Kidney capillary endothelial cell (primary cell): ENCODE measurements at regions not wholly inside any gene's neighbourhood (a gene's known extent, or its start where the extent isn't known, plus 50 kb on each side); places are given as distances from the start of the nearest gene placed in this dataset.
"Not testable (repeated sequence)": the region's sequence is repeated elsewhere in the genome, so short reads cannot be mapped to it uniquely, and the experiment has no call there.

Experiments
- DNase-seq: peaks from one replicate; pipeline ENCODE4 v3.0.0-alpha.2; 2018; ENCODE audit warnings: low spot score

- DNase-seq: no peak
These were observed 336.3 kb downstream of the RASEF start for GRCh38 chr9:82726424-82727276.

DNA sequence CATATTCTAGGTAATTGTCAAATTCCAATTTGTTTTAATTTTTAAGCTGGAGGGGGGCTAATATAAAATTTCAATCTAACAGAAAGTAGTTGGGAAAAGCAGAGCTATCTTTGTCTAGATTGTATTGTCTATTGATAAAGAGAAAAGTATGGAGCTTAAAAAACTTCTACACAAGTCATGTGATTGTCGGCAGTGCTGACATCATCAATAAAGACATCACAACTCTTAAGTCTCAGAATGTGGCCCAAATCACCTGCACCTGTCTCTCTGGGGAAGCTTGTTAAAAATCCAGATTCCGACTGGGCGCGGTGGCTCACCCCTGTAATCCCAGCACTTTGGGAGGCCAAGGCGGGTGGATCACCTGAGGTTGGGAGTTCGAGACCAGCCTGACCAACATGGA, 333.8 kb downstream of the RASEF start:
- DNase-seq: no peak

DNA sequence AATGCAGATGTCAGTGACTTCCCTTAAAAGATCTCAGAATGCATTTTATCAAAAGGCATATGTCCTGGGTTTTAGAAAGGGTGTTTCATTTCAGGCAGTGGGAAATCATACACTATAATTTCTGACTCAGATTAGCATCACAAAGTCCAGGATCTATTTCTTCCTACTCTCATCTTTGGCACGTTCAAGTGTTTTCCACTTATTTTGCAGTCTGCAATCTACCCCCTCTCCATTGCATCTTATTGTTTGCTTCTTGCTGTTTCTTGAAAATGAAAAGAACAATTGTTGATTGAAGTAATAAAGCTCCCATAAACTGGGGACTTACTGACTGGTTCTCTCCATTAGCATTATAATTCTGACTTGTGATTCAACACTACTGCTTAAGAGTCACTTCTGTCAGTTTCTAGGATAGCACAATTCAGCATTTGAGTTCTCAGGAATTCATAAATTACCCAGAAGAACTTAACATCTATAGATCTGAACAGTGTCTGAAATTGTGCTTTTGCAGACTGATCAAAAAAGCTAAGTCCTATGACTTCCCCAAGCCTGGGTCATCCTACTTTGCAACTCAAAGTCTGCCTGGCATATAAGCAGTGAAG, 332.9 kb downstream of the RASEF start:
- DNase-seq: no peak

GRCh38 chr9:82732928-82733327, 330.0 kb downstream of the RASEF start:
- DNase-seq: no peak

DNA sequence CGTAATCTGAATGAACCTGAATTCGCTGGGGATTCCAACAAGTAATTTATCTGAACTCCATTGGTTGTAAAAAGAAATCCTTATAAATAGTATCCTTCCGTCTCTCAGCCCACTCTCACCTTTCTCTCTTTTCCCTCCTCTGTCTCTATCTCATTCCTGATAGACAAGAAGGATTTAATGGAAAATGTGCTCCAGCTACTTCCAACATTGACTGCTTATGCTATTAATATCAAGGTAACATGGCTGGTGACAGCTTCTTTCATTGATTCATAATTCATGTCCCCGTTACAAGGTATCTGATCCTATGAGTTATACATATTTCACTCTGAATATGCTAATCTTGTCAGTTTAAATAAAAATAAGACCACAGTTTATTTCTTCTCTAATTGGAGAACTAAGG, 326.8 kb downstream of the RASEF start:
- DNase-seq: no peak

DNA sequence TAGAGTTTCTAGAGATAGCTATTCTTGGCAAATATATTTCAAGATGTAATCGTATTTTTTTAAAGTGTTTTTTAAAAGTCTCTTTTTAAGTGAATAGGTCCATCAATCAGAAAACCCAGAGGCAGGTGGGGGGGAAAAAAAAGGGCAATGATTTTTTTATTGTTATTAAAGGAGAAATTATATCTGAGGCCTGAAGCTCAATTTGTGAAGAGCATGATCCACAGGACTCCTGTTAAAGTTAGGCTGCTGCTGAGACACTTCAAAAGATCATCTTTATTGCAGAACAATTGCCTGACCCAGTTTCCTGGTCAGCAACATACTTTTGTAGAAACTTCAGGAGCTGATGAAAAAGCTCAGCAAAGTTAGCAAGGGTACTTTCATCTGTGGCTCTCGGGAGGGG, 326.2 kb downstream of the RASEF start:
- no peak for DNase-seq

DNA sequence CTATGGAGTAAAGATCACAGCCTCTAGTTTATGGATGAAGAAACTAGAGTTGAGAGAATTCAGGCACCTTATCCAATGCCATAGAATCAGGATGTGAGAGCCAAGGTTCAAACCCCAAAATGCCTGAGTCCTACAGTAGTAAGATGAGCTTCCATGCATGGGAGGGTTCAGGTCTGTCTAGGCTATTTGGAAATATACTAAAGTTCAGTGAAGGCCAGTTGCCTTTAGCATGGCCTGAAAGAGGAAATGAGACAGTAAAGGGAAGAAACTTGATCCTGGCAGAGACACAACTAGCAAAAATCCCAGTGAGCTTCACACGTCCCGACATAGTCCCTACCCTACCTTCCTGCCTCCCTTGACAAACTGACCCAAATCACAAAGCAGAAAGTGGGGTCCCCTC, 317.0 kb downstream of the RASEF start:
- DNase-seq: no peak

DNA sequence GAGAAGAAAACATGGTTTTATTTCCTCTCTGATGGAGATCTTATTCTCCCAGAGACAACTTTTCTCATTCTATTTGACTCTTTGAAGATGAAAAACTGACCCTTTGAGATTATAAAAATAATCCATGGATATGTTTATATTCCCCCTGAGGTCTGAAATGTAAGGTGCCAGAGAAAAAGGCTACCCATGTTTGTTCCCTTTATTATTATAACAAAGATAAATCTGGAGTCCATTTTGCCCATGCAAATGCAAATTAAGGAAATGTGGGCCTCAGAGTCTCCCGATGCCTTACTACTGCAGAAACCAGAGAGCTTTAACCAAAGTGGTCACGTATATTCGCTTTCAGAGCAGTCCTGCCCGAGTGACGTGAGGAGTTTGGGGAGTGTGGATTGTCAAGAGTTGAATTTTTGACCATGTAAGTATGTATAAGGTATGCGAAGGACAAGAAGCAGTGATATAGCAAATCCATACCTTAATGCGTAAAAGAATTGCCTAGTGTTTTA, 312.5 kb downstream of the RASEF start:
- no peak for DNase-seq

DNA sequence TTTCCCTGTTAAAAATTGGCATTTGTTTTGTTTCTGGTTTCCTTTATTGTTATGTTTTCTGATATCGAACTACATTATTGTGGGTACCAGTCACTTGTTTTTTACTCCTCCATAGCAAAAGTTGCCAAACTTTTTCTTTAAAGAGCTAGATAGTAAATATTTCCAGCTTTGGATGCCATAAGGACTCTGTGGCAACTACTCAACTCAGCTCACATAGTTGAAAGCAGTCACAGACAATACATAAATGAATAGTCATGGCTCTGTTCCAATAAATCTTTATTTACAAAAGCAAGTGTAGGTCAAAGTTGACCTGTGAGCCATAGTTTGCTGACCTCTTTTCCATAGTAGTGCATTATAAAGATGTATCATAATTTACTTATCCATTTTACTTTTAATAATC, 305.0 kb downstream of the RASEF start:
- DNase-seq: no peak

GRCh38 chr9:82761027-82761426, 301.9 kb downstream of the RASEF start:
- DNase-seq: no peak

DNA sequence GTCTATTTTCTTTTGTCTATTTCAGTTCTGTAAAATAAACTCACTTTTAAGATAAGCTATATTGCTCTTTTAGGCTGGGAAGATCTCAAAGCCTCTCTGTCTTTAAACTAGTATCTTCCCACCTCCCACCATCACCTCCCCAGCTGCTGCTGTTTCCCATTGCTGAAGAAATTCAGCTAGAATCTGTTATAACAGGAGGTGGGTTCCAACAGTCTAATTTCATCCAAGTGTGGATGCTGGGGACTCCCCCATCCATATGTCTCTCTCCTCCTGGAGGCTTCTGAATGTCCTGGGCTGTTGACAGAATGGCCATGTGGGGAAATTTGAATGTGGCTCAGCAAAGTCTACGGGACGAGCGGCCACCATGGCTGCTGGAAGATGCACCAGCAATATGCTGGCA, 301.0 kb downstream of the RASEF start:
- no peak for DNase-seq

DNA sequence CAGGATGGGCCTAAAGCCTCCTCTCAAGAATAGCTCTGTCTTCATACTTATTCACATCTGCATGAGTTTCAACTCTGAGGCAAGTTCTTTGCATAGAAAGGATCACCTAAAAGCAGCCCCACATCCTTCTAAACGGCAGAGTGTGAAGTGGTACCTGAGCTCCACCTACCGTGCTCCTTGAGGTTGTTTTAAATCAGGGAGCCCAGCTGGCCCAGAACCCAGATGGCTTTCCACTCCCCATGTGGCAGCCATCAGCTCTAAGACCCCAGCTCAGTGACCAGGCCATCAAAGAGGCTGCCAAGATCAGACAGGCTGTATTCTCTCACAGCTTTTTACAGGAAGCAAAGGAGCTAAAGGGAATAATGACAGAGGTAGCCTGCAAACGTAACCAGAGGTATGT, 299.3 kb downstream of the RASEF start:
- no peak for DNase-seq

- DNase-seq: no peak
These were observed 298.8 kb downstream of the RASEF start for GRCh38 chr9:82764061-82764668.

DNA sequence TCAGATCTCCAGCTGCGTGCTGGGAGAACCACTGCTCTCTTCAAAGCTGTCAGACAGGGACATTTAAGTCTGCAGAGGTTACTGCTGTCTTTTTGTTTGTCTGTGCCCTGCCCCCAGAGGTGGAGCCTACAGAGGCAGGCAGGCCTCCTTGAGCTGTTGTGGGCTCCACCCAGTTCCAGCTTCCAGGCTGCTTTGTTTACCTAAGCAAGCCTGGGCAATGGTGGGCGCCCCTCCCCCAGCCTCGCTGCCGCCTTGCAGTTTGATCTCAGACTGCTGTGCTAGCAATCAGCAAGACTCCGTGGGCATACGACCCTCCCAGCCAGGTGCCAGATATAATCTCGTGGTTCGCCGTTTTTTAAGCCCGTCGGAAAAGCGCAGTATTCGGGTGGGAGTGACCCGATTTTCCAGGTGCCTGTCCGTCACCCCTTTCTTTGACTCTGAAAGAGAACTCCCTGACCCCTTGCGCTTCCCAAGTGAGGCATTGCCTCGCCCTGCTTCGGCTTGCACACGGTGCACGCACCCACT, 288.2 kb downstream of the RASEF start:
- DNase-seq: not testable (repeated sequence)

GRCh38 chr9:82776508-82776907, 286.4 kb downstream of the RASEF start:
- no peak for DNase-seq

GRCh38 chr9:82777366-82777765, 285.6 kb downstream of the RASEF start:
- DNase-seq: no peak

- DNase-seq: not testable (repeated sequence)
These were observed 284.0 kb downstream of the RASEF start for GRCh38 chr9:82778923-82779322.

GRCh38 chr9:82780017-82780416, 282.9 kb downstream of the RASEF start:
- DNase-seq: no peak

GRCh38 chr9:82781921-82782392, 281.0 kb downstream of the RASEF start:
- DNase-seq: no peak

GRCh38 chr9:82783045-82783444, 279.9 kb downstream of the RASEF start:
- no peak for DNase-seq

- DNase-seq: no peak
These were observed 278.4 kb downstream of the RASEF start for GRCh38 chr9:82784589-82784988.

DNA sequence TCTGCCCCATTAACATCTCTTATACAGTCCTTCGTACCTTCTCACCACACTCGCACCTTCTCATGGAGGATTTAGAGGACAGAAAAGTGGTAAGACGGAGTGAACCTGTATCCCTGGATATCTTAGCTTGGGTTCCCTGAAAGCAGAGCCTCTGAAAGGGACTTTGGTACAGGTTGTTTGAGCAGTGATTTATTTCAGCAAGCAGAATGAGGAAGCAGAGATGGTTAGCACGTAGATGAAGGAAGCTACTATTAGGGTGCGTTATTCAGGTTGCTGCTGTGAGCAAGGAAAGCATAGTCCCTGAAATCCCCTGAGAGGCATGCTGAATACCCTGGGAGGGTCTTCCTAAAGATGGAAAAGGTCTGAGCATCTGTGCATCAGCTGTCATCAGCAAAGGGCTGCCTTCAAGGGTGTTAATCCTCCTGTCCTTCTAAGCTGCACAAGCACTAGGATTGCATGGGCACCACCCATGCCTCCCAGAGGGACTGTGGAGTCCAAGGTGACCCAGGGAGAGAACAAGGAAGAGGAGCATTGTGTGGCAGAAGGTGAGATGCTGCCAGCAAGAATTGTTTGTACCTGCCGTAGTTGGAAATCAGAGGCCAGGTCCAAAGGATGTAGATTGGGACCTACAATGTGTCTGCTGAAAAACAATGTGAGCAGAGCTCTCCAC, 273.7 kb downstream of the RASEF start:
- no peak for DNase-seq
